ENCODE measurements at regions not wholly inside any gene's neighbourhood (a gene's known extent, or its start where the extent isn't known, plus 50 kb on each side); places are given as distances from the start of the nearest gene placed in this dataset.
"Not testable (repeated sequence)": the region's sequence is repeated elsewhere in the genome, so short reads cannot be mapped to it uniquely, and the experiment has no call there.

- intact Hi-C loops (cut with micrococcal nuclease); H3K9me2 ChIP-seq (replicated peaks; ENCODE audit: low read length); H3K79me2 ChIP-seq (ENCODE audit: low read length); H3K27ac ChIP-seq (ENCODE audit: low read length); DNase-seq; H3F3A ChIP-seq (ENCODE audit: low read length, unreplicated experiment); H3K9me3 ChIP-seq (ENCODE audit: low read length); H3K36me3 ChIP-seq (ENCODE audit: low read depth, low read length); H3K4me1 ChIP-seq (ENCODE audit: insufficient read depth, low read length); H2AFZ ChIP-seq (ENCODE audit: low read length); H4K20me1 ChIP-seq (ENCODE audit: low read length); BruUV-seq (replicated peaks); ATAC-seq; H3K4me3 ChIP-seq (ENCODE audit: low read length); CTCF ChIA-PET; H3K4me2 ChIP-seq (ENCODE audit: low read length); H3K9ac ChIP-seq (ENCODE audit: low read length); POLR2A ChIA-PET (ENCODE audit: unreplicated experiment): not testable (repeated sequence)
- H3K27me3 ChIP-seq (ENCODE audit: low read length), result peaks cover 45% of the 10 kb centered on the region
These were observed 75.4 kb upstream of the EXOC4 start for GRCh38 chr7:133177476-133177875.

- Histone ChIP-seq H3K4me3 (ENCODE audit: low read length) (no peak overlapping the region), H3K9ac (ENCODE audit: low read length) (no peak overlapping the region), H4K20me1 (ENCODE audit: low read length) (no peaks in the 10 kb centered on the region), H3K79me2 (ENCODE audit: low read length) (no peaks in the 10 kb centered on the region), H3K4me1 (ENCODE audit: insufficient read depth, low read length) (peaks cover 2% of the 10 kb centered on the region; the same call in 1 of the 2 replicates), H3K27me3 (ENCODE audit: low read length) (peaks cover 37% of the 10 kb centered on the region), H3K27ac (ENCODE audit: low read length) (no peak overlapping the region), H3K9me3 (ENCODE audit: low read length) (no peaks in the 10 kb centered on the region), H3K4me2 (ENCODE audit: low read length) (no peak overlapping the region), H3K36me3 (ENCODE audit: low read depth, low read length) (no peaks in the 10 kb centered on the region), H3F3A (ENCODE audit: low read length, unreplicated experiment) (no peaks in the 10 kb centered on the region), H2AFZ (ENCODE audit: low read length) (no peak overlapping the region), H3K9me2 (replicated peaks; ENCODE audit: low read length) (no peaks in the 10 kb centered on the region)
- DNase-seq (no peak), ATAC-seq (no peak)
- ChIA-PET POLR2A (ENCODE audit: unreplicated experiment) (no interaction called here), CTCF (interaction anchor here (0.6 kb wide), 1 partner anchor 51 kb away, joined by 3 read pairs; no protein-coding TSS in a partner anchor)
- TF ChIP-seq CTCF (conservative IDR thresholded peaks at IDR 0.05; ENCODE audit: low read depth, low read length), result no peak
- TF ChIP-seq EZH2phosphoT487 (IDR thresholded peaks at IDR 0.05; ENCODE audit: borderline replicate concordance, low read length), result no peak
- TF ChIP-seq EZH2 (IDR thresholded peaks at IDR 0.05; ENCODE audit: low read length, unreplicated experiment), result no peak
- intact Hi-C loops (cut with micrococcal nuclease), result no loop called here
- BruUV-seq (replicated peaks), result no TSS peak
These were observed 72.2 kb upstream of the EXOC4 start for GRCh38 chr7:133180717-133181116.

GRCh38 chr7:133183042-133183794 is 69.7 kb upstream of the EXOC4 start:
- H3K9ac ChIP-seq (ENCODE audit: low read length), result no peak overlapping the region
- no peaks in the 10 kb centered on the region for H3K79me2 ChIP-seq (ENCODE audit: low read length)
- H3K27me3 ChIP-seq (ENCODE audit: low read length), result peaks cover 37% of the 10 kb centered on the region
- no peaks in the 10 kb centered on the region for H3K36me3 ChIP-seq (ENCODE audit: low read depth, low read length)
- H4K20me1 ChIP-seq (ENCODE audit: low read length), result no peaks in the 10 kb centered on the region
- H3K4me1 ChIP-seq (ENCODE audit: insufficient read depth, low read length), result peaks cover 8% of the 10 kb centered on the region; the same call in 1 of the 2 replicates
- no peaks in the 10 kb centered on the region for H3K9me3 ChIP-seq (ENCODE audit: low read length)
- POLR2A ChIA-PET (ENCODE audit: unreplicated experiment), result no interaction called here
- no peak overlapping the region for H3K4me3 ChIP-seq (ENCODE audit: low read length)
- no peaks in the 10 kb centered on the region for H3K9me2 ChIP-seq (replicated peaks; ENCODE audit: low read length)
- ATAC-seq (no peak), DNase-seq (no peak)
- no TSS peak for BruUV-seq (replicated peaks)
- H3K4me2 ChIP-seq (ENCODE audit: low read length), result no peak overlapping the region
- H3F3A ChIP-seq (ENCODE audit: low read length, unreplicated experiment), result no peaks in the 10 kb centered on the region
- TF ChIP-seq CTCF (conservative IDR thresholded peaks at IDR 0.05; ENCODE audit: low read depth, low read length), result no peak
- CTCF ChIA-PET, result no interaction called here
- H3K27ac ChIP-seq (ENCODE audit: low read length), result no peak overlapping the region
- intact Hi-C loops (cut with micrococcal nuclease), result no loop called here
- H2AFZ ChIP-seq (ENCODE audit: low read length), result no peak overlapping the region

All from PC-3 (cell line).